Body of pancreas (tissue), 4 donors: ENCODE measurements at regions not wholly inside any gene's neighbourhood (a gene's known extent, or its start where the extent isn't known, plus 50 kb on each side); places are given as distances from the start of the nearest gene placed in this dataset.

ENCODE experiments used
- ATAC-seq: fragments of 150-250 bp; one replicate; pipeline ENCODE4 v1.9.1; 2016
- DNase-seq, 4 donors: peaks; one replicate each; pipeline ENCODE4 v3.0.0-alpha.2; 2019
- H3K27ac ChIP-seq, 4 donors: fragments of 200-600 bp; sonication (generic); 1 replicate in 3 of 4; 2 replicates in 1 of 4; pipeline versions ENCODE4 v1.5.1 to v1.6.1; 2016 to 2019; ENCODE audit warnings: mild to moderate bottlenecking in 1 of 4, mixed read lengths in 1 of 4, moderate library complexity in 1 of 4
- H3K27me3 ChIP-seq, 2 donors: fragments of 200-600 bp; sonication (generic); one replicate each; pipeline ENCODE4 v1.6.0; 2016; ENCODE audit warnings: mild to moderate bottlenecking in 1 of 2
- H3K36me3 ChIP-seq, 2 donors: fragments of 200-600 bp; sonication (generic); replicated peaks in 1 of 2; 2 replicates each; pipeline ENCODE4 v1.5.1; 2016; ENCODE audit warnings: low read depth in 2 of 2; ENCODE audit not compliant: insufficient read depth in 1 of 2
- H3K4me1 ChIP-seq: fragments of 200-600 bp; sonication (generic); one replicate; pipeline ENCODE4 v1.6.0; 2016
- H3K4me3 ChIP-seq, 2 donors: fragments of 200-600 bp; sonication (generic); 1 replicate in 1 of 2; 2 replicates in 1 of 2; pipeline ENCODE4 v1.5.1; 2016 to 2019
- H3K9me3 ChIP-seq, 3 donors: fragments of 200-600 bp; sonication (generic); 1 replicate in 2 of 3; 2 replicates in 1 of 3; pipeline ENCODE4 v1.5.1; 2016
- CTCF ChIP-seq, 7 experiments: fragments of 450-650 bp in 4 of 7; fragments of 200-600 bp in 3 of 7; sonication (generic) in 3 of 7; IDR thresholded peaks; one replicate each; pipeline ENCODE4 v1.5.1; 2016 to 2019; ENCODE audit warnings: antibody characterized with exemption in 7 of 7
- POLR2A ChIP-seq, 3 donors: fragments of 450-650 bp; IDR thresholded peaks; one replicate each; pipeline ENCODE4 v1.6.1; 2016; ENCODE audit warnings: antibody characterized with exemption in 3 of 3, mild to moderate bottlenecking in 2 of 3
- WGBS, 2 donors: methylation state at CpG; one replicate each; pipeline ENCODE4 v1.1.5; 2017; 5-methylcytosine and 5-hydroxymethylcytosine counted together
- intact Hi-C: fragments of 100-400 bp; cut with DNase I; formaldehyde crosslinking; loops from one replicate; pipeline ENCODE4 v1.15.1; 2023

- 70 to 73% methylated on average over 13 of the region's 13 CpGs for whole genome bisulfite sequencing, 2 donors
- no peak for ATAC-seq
Observed at GRCh38 chr20:51096582-51097267, 73.8 kb upstream of the KCNG1 start.

GRCh38 chr20:51095633-51096521, 73.0 kb upstream of the KCNG1 start:
- Histone ChIP-seq H3K4me1 (peaks cover 4% of the 10 kb centered on the region), H3K27me3 (peaks cover 0 to 4% of the 10 kb centered on the region in 2 donors), H3K9me3 (no peaks in the 10 kb centered on the region), H3K4me3 (no peak overlapping the region), H3K27ac (no peak overlapping the region), H3K36me3 (no peaks in the 10 kb centered on the region)
- intact Hi-C loops: no loop called here
- no peak for TF ChIP-seq CTCF (IDR thresholded peaks at IDR 0.05)
- TF ChIP-seq POLR2A (IDR thresholded peaks at IDR 0.05): no peak
- WGBS, 2 donors: 57 to 59% methylated on average over 7 of the region's 7 CpGs
- DNase-seq: no peak
- no peak for ATAC-seq

More at GRCh38 chr20:51096582-51097267, 73.8 kb upstream of the KCNG1 start:
- H3K27me3 ChIP-seq: peaks cover 0 to 4% of the 10 kb centered on the region in 2 donors
- DNase-seq: no peak
- no peak overlapping the region for H3K27ac ChIP-seq
- no peaks in the 10 kb centered on the region for H3K36me3 ChIP-seq
- H3K9me3 ChIP-seq: no peaks in the 10 kb centered on the region
- intact Hi-C loops: no loop called here
- H3K4me1 ChIP-seq: peaks cover 6% of the 10 kb centered on the region
- TF ChIP-seq POLR2A (IDR thresholded peaks at IDR 0.05): no peak
- no peak for TF ChIP-seq CTCF (IDR thresholded peaks at IDR 0.05)
- no peak overlapping the region for H3K4me3 ChIP-seq

GRCh38 chr20:51094221-51094620, 71.3 kb upstream of the KCNG1 start:
- H3K4me3 ChIP-seq: no peak overlapping the region
- H3K27ac ChIP-seq: no peak overlapping the region
- no peaks in the 10 kb centered on the region for H3K36me3 ChIP-seq
- 42 to 43% methylated on average over 4 of the region's 4 CpGs for WGBS, 2 donors
- peaks cover 0 to 4% of the 10 kb centered on the region in 2 donors for H3K27me3 ChIP-seq
- DNase-seq: no peak
- H3K9me3 ChIP-seq: no peaks in the 10 kb centered on the region
- TF ChIP-seq CTCF (IDR thresholded peaks at IDR 0.05) (no peak), POLR2A (IDR thresholded peaks at IDR 0.05) (no peak)
- intact Hi-C loops: no loop called here
- ATAC-seq: no peak
- H3K4me1 ChIP-seq: peaks cover 4% of the 10 kb centered on the region

- TF ChIP-seq CTCF (IDR thresholded peaks at IDR 0.05): no peak
- no peak for TF ChIP-seq POLR2A (IDR thresholded peaks at IDR 0.05)
- H3K36me3 ChIP-seq: no peaks in the 10 kb centered on the region
- no peak overlapping the region for H3K4me3 ChIP-seq
- H3K27ac ChIP-seq: no peak overlapping the region
- peaks cover 4% of the 10 kb centered on the region for H3K4me1 ChIP-seq
- 42 to 52% methylated on average over 6 to 7 of the region's 7 CpGs for WGBS, 2 donors
- no peaks in the 10 kb centered on the region for H3K9me3 ChIP-seq
- H3K27me3 ChIP-seq: peaks cover 0 to 4% of the 10 kb centered on the region in 2 donors
- ATAC-seq: no peak
- intact Hi-C loops: no loop called here
- DNase-seq: no peak
Observed at GRCh38 chr20:51093240-51093763, 70.4 kb upstream of the KCNG1 start.
